ENCODE measurements at regions not wholly inside any gene's neighbourhood (a gene's known extent, or its start where the extent isn't known, plus 50 kb on each side); places are given as distances from the start of the nearest gene placed in this dataset.

GRCh38 chr22:27217154-27217553 lies 559.8 kb downstream of the MIAT start:
- Histone ChIP-seq H4K20me1 (ENCODE audit: insufficient read depth, low read length) (no peaks in the 10 kb centered on the region), H3K9me3 (ENCODE audit: insufficient read depth, low read length) (no peaks in the 10 kb centered on the region), H3K4me2 (ENCODE audit: low read length) (no peak overlapping the region), H3K79me2 (ENCODE audit: low read length) (no peaks in the 10 kb centered on the region), H3K4me1 (ENCODE audit: low read length) (no peaks in the 10 kb centered on the region), H3K27me3 (ENCODE audit: low read depth, low read length) (no peaks in the 10 kb centered on the region), H2AFZ (ENCODE audit: low read depth, low read length) (no peak overlapping the region), H3K27ac (ENCODE audit: low read length) (no peak overlapping the region), H3K9ac (ENCODE audit: low read length) (no peak overlapping the region), H3K4me3 (ENCODE audit: low read length) (no peak overlapping the region), H3K36me3 (replicated peaks; ENCODE audit: low read depth, low read length) (no peaks in the 10 kb centered on the region)
- TF ChIP-seq EZH2phosphoT487 (IDR thresholded peaks at IDR 0.05; ENCODE audit: low read depth): no peak
- TF ChIP-seq CTCF (IDR thresholded peaks at IDR 0.05; ENCODE audit: low read depth, low read length): no peak

- H2AFZ ChIP-seq (ENCODE audit: low read depth, low read length): no peak overlapping the region
- no peaks in the 10 kb centered on the region for H3K36me3 ChIP-seq (replicated peaks; ENCODE audit: low read depth, low read length)
- H3K27ac ChIP-seq (ENCODE audit: low read length): no peak overlapping the region
- H3K9me3 ChIP-seq (ENCODE audit: insufficient read depth, low read length): no peaks in the 10 kb centered on the region
- no peaks in the 10 kb centered on the region for H3K27me3 ChIP-seq (ENCODE audit: low read depth, low read length)
- no peaks in the 10 kb centered on the region for H3K4me1 ChIP-seq (ENCODE audit: low read length)
- H3K9ac ChIP-seq (ENCODE audit: low read length): no peak overlapping the region
- no peaks in the 10 kb centered on the region for H4K20me1 ChIP-seq (ENCODE audit: insufficient read depth, low read length)
- no peaks in the 10 kb centered on the region for H3K79me2 ChIP-seq (ENCODE audit: low read length)
- H3K4me2 ChIP-seq (ENCODE audit: low read length): no peak overlapping the region
- no peak overlapping the region for H3K4me3 ChIP-seq (ENCODE audit: low read length)
- TF ChIP-seq EZH2phosphoT487 (IDR thresholded peaks at IDR 0.05; ENCODE audit: low read depth) (no peak), CTCF (IDR thresholded peaks at IDR 0.05; ENCODE audit: low read depth, low read length) (no peak)
These were observed 560.9 kb downstream of the MIAT start for GRCh38 chr22:27218012-27218920.

GRCh38 chr22:27219036-27219435 lies 561.6 kb downstream of the MIAT start:
- no peak overlapping the region for H3K9ac ChIP-seq (ENCODE audit: low read length)

More at GRCh38 chr22:27219036-27219435, 561.6 kb downstream of the MIAT start:
- Histone ChIP-seq H3K4me2 (ENCODE audit: low read length) (no peak overlapping the region), H4K20me1 (ENCODE audit: insufficient read depth, low read length) (no peaks in the 10 kb centered on the region), H3K9me3 (ENCODE audit: insufficient read depth, low read length) (no peaks in the 10 kb centered on the region), H3K36me3 (replicated peaks; ENCODE audit: low read depth, low read length) (no peaks in the 10 kb centered on the region), H3K79me2 (ENCODE audit: low read length) (no peaks in the 10 kb centered on the region), H3K4me1 (ENCODE audit: low read length) (no peaks in the 10 kb centered on the region), H3K27ac (ENCODE audit: low read length) (no peak overlapping the region), H3K4me3 (ENCODE audit: low read length) (no peak overlapping the region), H2AFZ (ENCODE audit: low read depth, low read length) (no peak overlapping the region), H3K27me3 (ENCODE audit: low read depth, low read length) (no peaks in the 10 kb centered on the region)
- TF ChIP-seq EZH2phosphoT487 (IDR thresholded peaks at IDR 0.05; ENCODE audit: low read depth) (no peak), CTCF (IDR thresholded peaks at IDR 0.05; ENCODE audit: low read depth, low read length) (no peak)
